ENCODE measurements at regions not wholly inside any gene's neighbourhood (a gene's known extent, or its start where the extent isn't known, plus 50 kb on each side); places are given as distances from the start of the nearest gene placed in this dataset.

- Histone ChIP-seq H3K9me3 (ENCODE audit: severe bottlenecking) (no peaks in the 10 kb centered on the region), H3K36me3 (ENCODE audit: low read depth) (no peaks in the 10 kb centered on the region), H3K27me3 (ENCODE audit: insufficient read depth, poor library complexity, severe bottlenecking) (no peaks in the 10 kb centered on the region), H3K27ac (ENCODE audit: poor library complexity, severe bottlenecking) (no peak overlapping the region), H3K4me3 (ENCODE audit: severe bottlenecking) (no peak overlapping the region), H3K4me1 (ENCODE audit: insufficient read depth, poor library complexity, severe bottlenecking) (no peaks in the 10 kb centered on the region)
- DNase-seq (ENCODE audit: low spot score), result no peak
- TF ChIP-seq, protein P1, sequence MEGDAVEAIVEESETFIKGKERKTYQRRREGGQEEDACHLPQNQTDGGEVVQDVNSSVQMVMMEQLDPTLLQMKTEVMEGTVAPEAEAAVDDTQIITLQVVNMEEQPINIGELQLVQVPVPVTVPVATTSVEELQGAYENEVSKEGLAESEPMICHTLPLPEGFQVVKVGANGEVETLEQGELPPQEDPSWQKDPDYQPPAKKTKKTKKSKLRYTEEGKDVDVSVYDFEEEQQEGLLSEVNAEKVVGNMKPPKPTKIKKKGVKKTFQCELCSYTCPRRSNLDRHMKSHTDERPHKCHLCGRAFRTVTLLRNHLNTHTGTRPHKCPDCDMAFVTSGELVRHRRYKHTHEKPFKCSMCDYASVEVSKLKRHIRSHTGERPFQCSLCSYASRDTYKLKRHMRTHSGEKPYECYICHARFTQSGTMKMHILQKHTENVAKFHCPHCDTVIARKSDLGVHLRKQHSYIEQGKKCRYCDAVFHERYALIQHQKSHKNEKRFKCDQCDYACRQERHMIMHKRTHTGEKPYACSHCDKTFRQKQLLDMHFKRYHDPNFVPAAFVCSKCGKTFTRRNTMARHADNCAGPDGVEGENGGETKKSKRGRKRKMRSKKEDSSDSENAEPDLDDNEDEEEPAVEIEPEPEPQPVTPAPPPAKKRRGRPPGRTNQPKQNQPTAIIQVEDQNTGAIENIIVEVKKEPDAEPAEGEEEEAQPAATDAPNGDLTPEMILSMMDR (IDR thresholded peaks at IDR 0.05; ENCODE audit: poor library complexity, severe bottlenecking), result no peak
- no peak for ATAC-seq (ENCODE audit: low read depth)
Observed at GRCh38 chr1:9472386-9473031, 66.8 kb upstream of the SLC25A33 start.

- H3K4me3 ChIP-seq (ENCODE audit: severe bottlenecking), result no peak overlapping the region
- no peak overlapping the region for H3K27ac ChIP-seq (ENCODE audit: poor library complexity, severe bottlenecking)
- no peaks in the 10 kb centered on the region for H3K36me3 ChIP-seq (ENCODE audit: low read depth)
- H3K9me3 ChIP-seq (ENCODE audit: severe bottlenecking), result no peaks in the 10 kb centered on the region
- ATAC-seq (ENCODE audit: low read depth) (peak; percentile 94), DNase-seq (ENCODE audit: low spot score) (peak; percentile 86)
- TF ChIP-seq, protein P1 (IDR thresholded peaks at IDR 0.05; ENCODE audit: poor library complexity, severe bottlenecking), result no peak
- H3K27me3 ChIP-seq (ENCODE audit: insufficient read depth, poor library complexity, severe bottlenecking), result no peaks in the 10 kb centered on the region
- no peaks in the 10 kb centered on the region for H3K4me1 ChIP-seq (ENCODE audit: insufficient read depth, poor library complexity, severe bottlenecking)
Observed at GRCh38 chr1:9473032-9473807, 66.0 kb upstream of the SLC25A33 start.

DNA sequence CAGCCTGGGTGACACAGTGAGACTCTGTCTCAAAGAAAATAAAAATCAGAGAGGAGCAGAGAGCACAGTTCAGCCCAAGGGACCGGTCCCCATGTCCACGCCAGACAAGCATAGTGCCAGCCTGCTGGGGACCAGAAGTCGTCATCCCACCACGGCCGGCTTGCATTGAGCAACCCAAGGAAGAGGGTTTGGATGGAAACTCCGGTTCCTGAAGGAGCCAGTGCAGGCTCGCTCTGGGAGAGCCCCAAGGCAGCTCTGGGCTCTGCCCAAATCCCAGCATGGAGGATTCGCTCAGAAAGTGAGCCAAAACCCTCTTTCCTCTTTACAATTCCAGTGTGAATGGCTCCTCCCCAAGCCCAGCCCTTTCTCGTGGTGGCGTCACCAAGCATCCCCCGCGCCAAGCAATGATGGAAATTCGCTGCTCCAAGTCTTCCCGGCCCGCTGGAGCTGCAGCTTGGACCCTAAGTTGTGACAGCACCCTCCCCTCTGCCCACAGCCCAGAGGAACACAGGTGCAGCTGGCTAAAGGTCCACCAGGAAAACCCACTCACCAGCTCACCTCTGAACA, 64.1 kb upstream of the SLC25A33 start:
- TF ChIP-seq, protein P1 (IDR thresholded peaks at IDR 0.05; ENCODE audit: poor library complexity, severe bottlenecking), result no peak
- ATAC-seq (ENCODE audit: low read depth), result no peak
- H3K4me3 ChIP-seq (ENCODE audit: severe bottlenecking), result no peak overlapping the region
- H3K27ac ChIP-seq (ENCODE audit: poor library complexity, severe bottlenecking), result no peak overlapping the region
- H3K4me1 ChIP-seq (ENCODE audit: insufficient read depth, poor library complexity, severe bottlenecking), result no peaks in the 10 kb centered on the region
- no peaks in the 10 kb centered on the region for H3K9me3 ChIP-seq (ENCODE audit: severe bottlenecking)
- DNase-seq (ENCODE audit: low spot score), result no peak
- H3K36me3 ChIP-seq (ENCODE audit: low read depth), result no peaks in the 10 kb centered on the region
- H3K27me3 ChIP-seq (ENCODE audit: insufficient read depth, poor library complexity, severe bottlenecking), result no peaks in the 10 kb centered on the region

DNA sequence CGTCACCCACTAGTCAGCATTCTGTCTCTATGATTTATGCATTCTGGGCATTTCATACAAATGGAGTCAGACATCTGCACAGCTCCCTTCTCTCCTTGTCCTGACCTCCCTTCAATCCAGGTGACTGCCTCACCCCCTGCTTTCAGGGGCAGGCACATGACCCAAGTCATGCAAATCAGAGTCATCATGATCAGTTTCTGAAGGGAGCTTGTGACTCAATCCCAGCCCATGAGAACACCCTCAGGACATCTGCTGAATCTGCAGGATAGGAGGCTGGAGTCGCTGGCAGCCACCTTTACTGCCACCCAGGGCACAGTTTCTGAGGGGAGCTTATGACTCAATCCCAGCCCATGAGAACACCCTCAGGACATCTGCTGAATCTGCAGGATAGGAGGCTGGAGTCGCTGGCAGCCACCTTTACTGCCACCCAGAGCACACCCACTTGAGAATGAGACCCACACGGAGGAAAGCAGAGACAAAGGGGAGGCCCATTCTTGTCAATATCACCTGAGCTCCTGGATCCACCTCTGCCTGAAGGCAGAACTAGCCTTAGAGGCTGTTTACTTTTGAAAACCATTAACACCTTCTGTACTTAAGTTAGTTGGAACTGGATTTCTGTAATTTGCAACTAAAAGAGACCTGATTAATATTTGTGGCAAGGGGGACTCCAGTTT, 62.3 kb upstream of the SLC25A33 start:
- TF ChIP-seq, protein P1 (IDR thresholded peaks at IDR 0.05; ENCODE audit: poor library complexity, severe bottlenecking), result no peak
- Histone ChIP-seq H3K4me1 (ENCODE audit: insufficient read depth, poor library complexity, severe bottlenecking) (no peaks in the 10 kb centered on the region), H3K9me3 (ENCODE audit: severe bottlenecking) (no peaks in the 10 kb centered on the region), H3K27ac (ENCODE audit: poor library complexity, severe bottlenecking) (no peak overlapping the region), H3K4me3 (ENCODE audit: severe bottlenecking) (no peak overlapping the region), H3K36me3 (ENCODE audit: low read depth) (no peaks in the 10 kb centered on the region), H3K27me3 (ENCODE audit: insufficient read depth, poor library complexity, severe bottlenecking) (no peaks in the 10 kb centered on the region)
- ATAC-seq (ENCODE audit: low read depth) (peak; percentile 70), DNase-seq (ENCODE audit: low spot score) (no peak)
